NCI-H446 treated with DMSO at 0.1 percent for 48 hours (cell line): ENCODE measurements at regions not wholly inside any gene's neighbourhood (a gene's known extent, or its start where the extent isn't known, plus 50 kb on each side); places are given as distances from the start of the nearest gene placed in this dataset.

Source experiments
- DNase-seq: peaks from one replicate; lab custom pipeline; 2025; lab: John Stamatoyannopoulos, UW

GRCh38 chr3:45330510-45331295, 57.7 kb upstream of the LARS2 start:
- peak; percentile 52 for DNase-seq

- DNase-seq = no peak
Observed at GRCh38 chr3:45332493-45332892, 55.9 kb upstream of the LARS2 start.

- no peak for DNase-seq
Observed at GRCh38 chr3:45332901-45333407, 55.4 kb upstream of the LARS2 start.

GRCh38 chr3:45333549-45333948, 54.8 kb upstream of the LARS2 start:
- DNase-seq = no peak

GRCh38 chr3:45337839-45338470, 50.4 kb upstream of the LARS2 start:
- peak; percentile 88 for DNase-seq
